Gastroesophageal sphincter (tissue), 4 donors: ENCODE measurements at regions not wholly inside any gene's neighbourhood (a gene's known extent, or its start where the extent isn't known, plus 50 kb on each side); places are given as distances from the start of the nearest gene placed in this dataset.

ENCODE experiments used
- ATAC-seq: fragments of 150-250 bp; one replicate; pipeline ENCODE4 v1.9.1; 2016; ENCODE audit warnings: mild to moderate bottlenecking, moderate library complexity
- H3K27ac ChIP-seq, 4 donors: fragments of 200-600 bp; sonication (generic) in 3 of 4; 1 replicate in 3 of 4; 2 replicates in 1 of 4; pipeline ENCODE4 v1.5.1; 2016 to 2019
- H3K27me3 ChIP-seq: fragments of 200-600 bp; sonication (generic); one replicate; pipeline ENCODE4 v1.5.1; 2019
- H3K36me3 ChIP-seq, 2 donors: fragments of 200-600 bp; sonication (generic); one replicate each; pipeline ENCODE4 v1.5.1; 2019; ENCODE audit warnings: control low read depth in 1 of 2
- H3K4me1 ChIP-seq, 3 donors: fragments of 200-600 bp; sonication (generic); 1 replicate in 2 of 3; 2 replicates in 1 of 3; pipeline ENCODE4 v1.5.1; 2016 to 2019; ENCODE audit warnings: control low read depth in 2 of 3
- H3K4me3 ChIP-seq, 2 donors: fragments of 200-600 bp; sonication (generic); one replicate each; pipeline ENCODE4 v1.5.1; 2019; ENCODE audit warnings: mild to moderate bottlenecking in 1 of 2, moderate library complexity in 1 of 2
- H3K9me3 ChIP-seq, 3 donors: fragments of 200-600 bp; sonication (generic); one replicate each; pipeline ENCODE4 v1.5.1; 2017 to 2019; ENCODE audit warnings: control low read depth in 2 of 3
- CTCF ChIP-seq, 4 experiments: fragments of 200-600 bp in 2 of 4; fragments of 450-650 bp in 2 of 4; sonication (generic) in 1 of 4; IDR thresholded peaks; one replicate each; pipeline ENCODE4 v1.5.1; 2017 to 2019; ENCODE audit warnings: antibody characterized with exemption in 4 of 4, mild to moderate bottlenecking in 2 of 4, moderate library complexity in 2 of 4
- EP300 ChIP-seq: sonication (generic); formaldehyde crosslinking; IDR thresholded peaks from one replicate; pipeline ENCODE4 v1.6.1; 2017; ENCODE audit warnings: antibody characterized with exemption, mild to moderate bottlenecking
- POLR2A ChIP-seq, 2 donors: fragments of 450-650 bp; IDR thresholded peaks; one replicate each; pipeline ENCODE4 v1.6.1; 2017; ENCODE audit warnings: antibody characterized with exemption in 2 of 2, mild to moderate bottlenecking in 2 of 2, moderate library complexity in 1 of 2
- POLR2AphosphoS5 ChIP-seq: sonication (generic); formaldehyde crosslinking; IDR thresholded peaks from one replicate; pipeline ENCODE4 v1.6.1; 2017; ENCODE audit warnings: antibody characterized with exemption
- WGBS, 2 donors: methylation state at CpG; one replicate each; pipeline ENCODE4 v1.1.5; 2018; ENCODE audit warnings: low coverage in 1 of 2; 5-methylcytosine and 5-hydroxymethylcytosine counted together

- Histone ChIP-seq H3K4me3 (no peak overlapping the region), H3K9me3 (no peaks in the 10 kb centered on the region), H3K27ac (no peak overlapping the region), H3K27me3 (peaks cover 20% of the 10 kb centered on the region), H3K4me1 (no peaks in the 10 kb centered on the region), H3K36me3 (no peaks in the 10 kb centered on the region)
- 83 to 85% methylated on average over 8 to 11 of the region's 11 CpGs for WGBS, 2 donors
- no peak for ATAC-seq
- TF ChIP-seq POLR2AphosphoS5, result no peak
- TF ChIP-seq POLR2A (IDR thresholded peaks at IDR 0.05), result no peak
Measured at GRCh38 chr2:396903-397302, 109.0 kb upstream of the ALKAL2 start.

GRCh38 chr2:395886-396285, 108.0 kb upstream of the ALKAL2 start:
- Histone ChIP-seq H3K4me1 (no peaks in the 10 kb centered on the region), H3K9me3 (no peaks in the 10 kb centered on the region), H3K4me3 (no peak overlapping the region), H3K27ac (no peak overlapping the region), H3K27me3 (peaks cover 29% of the 10 kb centered on the region), H3K36me3 (no peaks in the 10 kb centered on the region)
- 81% methylated on average over 5 of the region's 12 CpGs; no CpG with 5 or more reads in 1 of the 2 donors for WGBS, 2 donors
- TF ChIP-seq POLR2AphosphoS5 (no peak), POLR2A (IDR thresholded peaks at IDR 0.05) (no peak), CTCF (IDR thresholded peaks at IDR 0.05) (no peak), EP300 (no peak)
- no peak for ATAC-seq

GRCh38 chr2:393711-394696, 106.1 kb upstream of the ALKAL2 start:
- H3K4me1 ChIP-seq, result no peaks in the 10 kb centered on the region
- H3K36me3 ChIP-seq, result no peaks in the 10 kb centered on the region
- no peak overlapping the region for H3K27ac ChIP-seq
- TF ChIP-seq POLR2AphosphoS5 (no peak), POLR2A (IDR thresholded peaks at IDR 0.05) (no peak), CTCF (IDR thresholded peaks at IDR 0.05) (no peak), EP300 (no peak)
- WGBS, 2 donors, result 75 to 77% methylated on average over 21 to 26 of the region's 37 CpGs
- no peak for ATAC-seq
- no peaks in the 10 kb centered on the region for H3K9me3 ChIP-seq
- no peak overlapping the region for H3K4me3 ChIP-seq
- peaks cover 30% of the 10 kb centered on the region for H3K27me3 ChIP-seq

- H3K27ac ChIP-seq, result no peak overlapping the region
- no peak overlapping the region for H3K4me3 ChIP-seq
- TF ChIP-seq CTCF (IDR thresholded peaks at IDR 0.05), result no peak
- TF ChIP-seq POLR2AphosphoS5, result no peak
- no peak for TF ChIP-seq POLR2A (IDR thresholded peaks at IDR 0.05)
- no peak for TF ChIP-seq EP300
- H3K27me3 ChIP-seq, result peaks cover 34% of the 10 kb centered on the region
- no CpG with 5 or more reads among the region's 9 CpGs for WGBS, 2 donors
- no peaks in the 10 kb centered on the region for H3K9me3 ChIP-seq
- no peaks in the 10 kb centered on the region for H3K36me3 ChIP-seq
- no peaks in the 10 kb centered on the region for H3K4me1 ChIP-seq
- no peak for ATAC-seq
Measured at GRCh38 chr2:392926-393280, 105.0 kb upstream of the ALKAL2 start.

DNA sequence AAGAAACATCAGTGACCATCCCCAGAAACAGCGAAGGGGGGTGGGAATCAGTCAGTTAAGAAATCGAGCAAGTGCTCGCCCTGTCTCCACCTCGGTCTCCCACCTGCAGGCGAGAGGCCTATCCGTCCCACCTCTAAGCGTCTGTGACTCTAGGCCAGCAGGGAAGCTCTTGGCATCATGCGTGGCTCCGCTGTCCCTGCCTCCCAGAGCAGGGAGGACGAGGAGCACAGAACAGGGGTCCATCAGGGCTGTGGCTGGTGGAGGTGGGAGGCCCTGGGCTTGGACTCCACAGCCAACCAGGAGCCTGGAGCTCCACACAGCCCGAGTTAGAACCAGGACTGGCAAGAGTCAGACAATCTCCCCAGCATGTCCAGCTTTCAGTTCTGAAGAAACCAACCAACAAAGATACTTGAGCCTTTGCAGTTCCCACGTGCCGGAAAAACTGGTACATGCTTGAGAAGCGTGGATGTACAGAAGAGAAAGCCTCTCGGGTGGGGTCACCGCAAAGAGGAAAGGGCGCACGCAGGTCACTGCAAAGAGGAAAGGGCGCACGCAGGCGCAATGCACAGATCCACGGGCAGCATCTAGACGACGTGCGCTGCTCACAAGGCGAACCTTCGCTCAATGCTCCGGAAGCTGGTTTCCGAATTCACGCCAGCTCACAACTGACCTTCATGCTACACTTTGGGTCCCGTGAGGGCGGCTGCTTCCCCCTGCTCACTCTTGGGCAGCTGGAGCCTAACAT, 104.5 kb upstream of the ALKAL2 start:
- 86 to 89% methylated on average over 11 to 16 of the region's 32 CpGs for WGBS, 2 donors
- no peak overlapping the region for H3K27ac ChIP-seq
- H3K36me3 ChIP-seq, result no peaks in the 10 kb centered on the region
- no peak for TF ChIP-seq POLR2A (IDR thresholded peaks at IDR 0.05)
- TF ChIP-seq EP300, result no peak
- TF ChIP-seq POLR2AphosphoS5, result no peak
- no peak for TF ChIP-seq CTCF (IDR thresholded peaks at IDR 0.05)
- peaks cover 37% of the 10 kb centered on the region for H3K27me3 ChIP-seq
- no peak for ATAC-seq
- H3K9me3 ChIP-seq, result no peaks in the 10 kb centered on the region
- no peaks in the 10 kb centered on the region for H3K4me1 ChIP-seq
- H3K4me3 ChIP-seq, result no peak overlapping the region
